Heart right ventricle (tissue), 16 donors: ENCODE measurements at regions not wholly inside any gene's neighbourhood (a gene's known extent, or its start where the extent isn't known, plus 50 kb on each side); places are given as distances from the start of the nearest gene placed in this dataset.

Experiments
- ATAC-seq, 8 donors: fragments of 200-7000 bp; cut with Tn5 transposase; one replicate each; pipeline ENCODE4 v1.9.1; 2020; ENCODE audit warnings: mild to moderate bottlenecking in 8 of 8, moderate library complexity in 8 of 8, moderate number of reproducible peaks in 1 of 8
- DNase-seq, 2 donors: peaks; one replicate each; pipeline ENCODE4 v3.0.0-alpha.2; 2020
- H3K27ac ChIP-seq, 10 donors: fragments of 200-600 bp; sonication (generic) in 2 of 10; one replicate each; pipeline versions ENCODE4 v1.5.0 to v1.8.0; 2020 to 2022; ENCODE audit warnings: mild to moderate bottlenecking in 3 of 10
- H3K27me3 ChIP-seq, 7 donors: fragments of 200-600 bp; one replicate each; pipeline ENCODE4 v1.8.0; 2021 to 2022; ENCODE audit warnings: mild to moderate bottlenecking in 2 of 7
- H3K36me3 ChIP-seq, 9 donors: fragments of 200-600 bp; sonication (generic) in 1 of 9; one replicate each; pipeline versions ENCODE4 v1.5.0 to v1.8.0; 2020 to 2022; ENCODE audit warnings: mild to moderate bottlenecking in 2 of 9
- H3K4me1 ChIP-seq, 9 donors: fragments of 200-600 bp; sonication (generic) in 1 of 9; one replicate each; pipeline versions ENCODE4 v1.5.0 to v1.8.0; 2020 to 2022; ENCODE audit warnings: mild to moderate bottlenecking in 4 of 9
- H3K4me3 ChIP-seq, 10 donors: fragments of 200-600 bp; sonication (generic) in 2 of 10; one replicate each; pipeline versions ENCODE4 v1.5.0 to v1.8.0; 2020 to 2022; ENCODE audit warnings: mild to moderate bottlenecking in 7 of 10, moderate library complexity in 2 of 10
- H3K9me3 ChIP-seq, 11 donors: fragments of 200-600 bp in 10 of 11; sonication (generic) in 2 of 11; one replicate each; pipeline versions ENCODE4 v1.5.0 to v1.8.0; 2013 to 2022; ENCODE audit warnings: mild to moderate bottlenecking in 2 of 11, control low read depth in 1 of 11, moderate library complexity in 1 of 11
- WGBS, 2 donors: extraction: QIAGEN DNeasy Blood & Tissue Kit; methylation state at CpG; one replicate each; pipeline ENCODE4 v1.1.7; 2013; ENCODE audit warnings: inconsistent platforms in 1 of 2; 5-methylcytosine and 5-hydroxymethylcytosine counted together
- intact Hi-C, 10 donors: fragments of 100-400 bp; cut with DNase I; formaldehyde crosslinking; loops; one replicate each; pipeline versions ENCODE4 v1.11.1 to v1.14.2; 2022
- TF ChIP-seq, protein P1 (sequence below), 9 donors: fragments of 200-600 bp; sonication (generic) in 2 of 9; IDR thresholded peaks; one replicate each; pipeline versions ENCODE4 v1.5.0 to v1.8.0; 2021 to 2022; ENCODE audit warnings: antibody characterized with exemption in 9 of 9, mild to moderate bottlenecking in 5 of 9, moderate library complexity in 1 of 9
- donor health status: Arrhythmogenic right ventricular cardiomyopathy.
- donor health status: ischemic (EF 13 %, LVEDD 7.1; RV severe dilation, severe dysfunction).
- donor health status: healthy with polysubstance abuse.
- donor health status: DM: no; HTN: yes; CAD: no.
- donor health status: DM: no; HTN: no; CAD: no.
- donor health status: ischemic (EF 25% LVEDD 6.9; RV normal size, moderate dysfunction).
- donor health status: ischemic (EF 25% LVEDD 5.7; RV mildly dilated, moderate dysfunction).
- donor health status: healthy.
- donor health status: DM: yes; HTN: yes; CAD: no.
- donor health status: Ischemic cardiomyopathy.
- donor health status: ischemic (EF 35%, LVEDD 5.7; RV mildly dilated, moderate dysfunction).
- donor health status: nonischemic (EF 11% LVEDD 7.7; RV severe dilation, severe dysfunction).
- donor health status: DM: yes; HTN: yes; CAD: no.
- donor health status: PGD.
- donor health status: ischemic (EF 29% LVEDD 5.4; RV normal size, mild dysfunction).
- donor health status: nonischemic (EF 23%, LVEDD 6.1; RV moderate dilation, normal function).

DNA sequence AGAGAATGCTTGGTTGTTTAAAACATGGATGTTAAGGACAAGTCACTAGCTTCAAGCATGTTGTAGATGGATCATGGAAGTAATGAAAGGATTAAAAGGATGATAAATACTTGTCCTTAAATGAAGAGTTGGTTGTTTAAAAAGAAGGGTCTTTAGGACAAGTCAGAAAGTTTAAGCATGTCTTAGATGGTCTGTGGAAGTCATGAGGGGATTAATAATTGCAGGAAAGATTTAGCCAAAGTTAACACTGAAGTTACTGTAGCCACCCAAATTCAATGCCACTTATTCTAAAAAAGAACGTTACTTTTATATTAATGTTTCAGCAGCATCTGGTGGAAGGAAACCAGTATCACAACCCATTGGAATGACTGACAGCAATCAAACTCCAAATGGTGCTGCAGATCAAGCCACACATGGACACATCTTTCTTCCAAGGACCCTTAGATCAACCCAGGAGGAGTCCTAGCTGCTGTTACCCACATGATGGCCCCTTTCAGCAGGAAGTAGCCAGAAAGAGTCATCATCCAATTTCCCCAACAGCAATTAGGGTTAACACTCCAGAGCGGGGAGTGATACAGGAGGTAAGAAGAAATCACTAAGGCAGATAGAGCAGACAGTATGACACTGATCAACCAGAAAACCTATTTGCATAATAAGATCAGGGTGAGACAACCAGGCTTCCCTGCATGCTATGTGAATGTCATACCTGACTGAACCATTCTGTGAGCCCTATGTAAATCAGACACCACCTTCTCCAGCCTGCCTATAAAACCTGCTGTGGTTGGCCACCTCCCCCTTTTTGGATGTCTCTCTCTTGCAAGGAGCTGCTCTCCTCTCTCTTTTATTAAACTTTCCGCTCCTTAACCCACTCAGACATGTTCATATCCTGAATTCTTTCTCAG lies 88.4 kb upstream of the GNAZ start:
- DNase-seq (no peak), ATAC-seq (no peak)
- Histone ChIP-seq H3K4me1 (no peaks in the 10 kb centered on the region), H3K27ac (no peak overlapping the region), H3K36me3 (no peaks in the 10 kb centered on the region), H3K27me3 (peaks cover 0 to 7% (median 3%) of the 10 kb centered on the region in 7 donors), H3K9me3 (peaks cover 0 to 36% (median 15%) of the 10 kb centered on the region in 11 donors), H3K4me3 (no peak overlapping the region)
- intact Hi-C loops, result no loop called here
- TF ChIP-seq, protein P1, sequence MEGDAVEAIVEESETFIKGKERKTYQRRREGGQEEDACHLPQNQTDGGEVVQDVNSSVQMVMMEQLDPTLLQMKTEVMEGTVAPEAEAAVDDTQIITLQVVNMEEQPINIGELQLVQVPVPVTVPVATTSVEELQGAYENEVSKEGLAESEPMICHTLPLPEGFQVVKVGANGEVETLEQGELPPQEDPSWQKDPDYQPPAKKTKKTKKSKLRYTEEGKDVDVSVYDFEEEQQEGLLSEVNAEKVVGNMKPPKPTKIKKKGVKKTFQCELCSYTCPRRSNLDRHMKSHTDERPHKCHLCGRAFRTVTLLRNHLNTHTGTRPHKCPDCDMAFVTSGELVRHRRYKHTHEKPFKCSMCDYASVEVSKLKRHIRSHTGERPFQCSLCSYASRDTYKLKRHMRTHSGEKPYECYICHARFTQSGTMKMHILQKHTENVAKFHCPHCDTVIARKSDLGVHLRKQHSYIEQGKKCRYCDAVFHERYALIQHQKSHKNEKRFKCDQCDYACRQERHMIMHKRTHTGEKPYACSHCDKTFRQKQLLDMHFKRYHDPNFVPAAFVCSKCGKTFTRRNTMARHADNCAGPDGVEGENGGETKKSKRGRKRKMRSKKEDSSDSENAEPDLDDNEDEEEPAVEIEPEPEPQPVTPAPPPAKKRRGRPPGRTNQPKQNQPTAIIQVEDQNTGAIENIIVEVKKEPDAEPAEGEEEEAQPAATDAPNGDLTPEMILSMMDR (IDR thresholded peaks at IDR 0.05), result no peak
- 61 to 63% methylated on average over 3 of the region's 3 CpGs for WGBS, 2 donors

DNA sequence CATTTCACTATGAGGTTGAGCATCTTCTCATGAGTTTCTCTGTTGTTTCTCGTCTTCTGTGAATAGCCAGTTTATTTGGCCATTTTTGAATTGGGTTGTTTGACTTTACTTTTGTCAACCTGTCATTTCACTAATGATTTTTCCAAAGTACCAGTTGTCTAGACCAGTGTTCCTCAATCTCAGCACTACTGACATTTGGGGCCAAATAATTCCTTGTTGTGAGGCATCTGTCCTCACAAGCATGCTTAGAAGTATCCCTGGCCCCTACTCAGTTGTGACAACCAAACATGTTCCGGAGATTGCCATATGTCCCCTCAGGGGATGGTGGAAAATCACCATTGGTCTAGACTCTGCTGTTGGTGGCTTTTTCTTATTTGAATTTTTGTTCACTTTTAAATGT lies 87.7 kb upstream of the GNAZ start:
- H3K27ac ChIP-seq, result no peak overlapping the region
- H3K36me3 ChIP-seq, result no peaks in the 10 kb centered on the region
- no peak overlapping the region for H3K4me3 ChIP-seq
- ATAC-seq (no peak), DNase-seq (no peak)
- intact Hi-C loops, result no loop called here
- 62 to 72% methylated on average over 2 of the region's 2 CpGs for WGBS, 2 donors
- peaks cover 0 to 36% (median 15%) of the 10 kb centered on the region in 11 donors for H3K9me3 ChIP-seq
- peaks cover 0 to 8% (median 5%) of the 10 kb centered on the region in 7 donors for H3K27me3 ChIP-seq
- H3K4me1 ChIP-seq, result no peaks in the 10 kb centered on the region
- TF ChIP-seq, protein P1 (IDR thresholded peaks at IDR 0.05), result no peak

DNA sequence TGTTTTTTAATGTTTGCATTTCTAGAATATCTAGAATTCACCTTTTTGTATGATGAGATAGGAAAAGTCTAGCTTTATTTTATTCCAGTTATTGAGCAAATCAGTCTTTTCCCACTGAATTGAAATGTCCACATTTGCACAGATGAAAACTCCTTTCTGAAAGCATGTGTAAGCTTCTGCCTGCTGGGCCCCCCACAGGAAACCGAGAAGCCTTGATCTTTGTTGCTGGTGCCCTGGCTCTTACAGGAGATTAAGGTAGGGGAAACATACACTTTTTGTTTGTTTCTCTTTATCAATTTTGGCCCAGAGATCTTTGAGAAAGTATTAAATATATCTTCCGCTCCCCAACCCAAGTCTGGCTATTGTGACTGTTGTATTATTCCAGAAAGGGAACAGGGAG lies 87.2 kb upstream of the GNAZ start:
- ATAC-seq, result no peak
- peaks cover 0 to 36% (median 15%) of the 10 kb centered on the region in 11 donors for H3K9me3 ChIP-seq
- 74 to 78% methylated on average over 2 of the region's 2 CpGs for WGBS, 2 donors
- no peak overlapping the region for H3K27ac ChIP-seq
- TF ChIP-seq, protein P1 (IDR thresholded peaks at IDR 0.05), result no peak
- H3K27me3 ChIP-seq, result peaks cover 0 to 8% (median 5%) of the 10 kb centered on the region in 7 donors
- H3K36me3 ChIP-seq, result no peaks in the 10 kb centered on the region
- H3K4me3 ChIP-seq, result no peak overlapping the region
- no peaks in the 10 kb centered on the region for H3K4me1 ChIP-seq
- intact Hi-C loops, result no loop called here
- DNase-seq, result no peak

DNA sequence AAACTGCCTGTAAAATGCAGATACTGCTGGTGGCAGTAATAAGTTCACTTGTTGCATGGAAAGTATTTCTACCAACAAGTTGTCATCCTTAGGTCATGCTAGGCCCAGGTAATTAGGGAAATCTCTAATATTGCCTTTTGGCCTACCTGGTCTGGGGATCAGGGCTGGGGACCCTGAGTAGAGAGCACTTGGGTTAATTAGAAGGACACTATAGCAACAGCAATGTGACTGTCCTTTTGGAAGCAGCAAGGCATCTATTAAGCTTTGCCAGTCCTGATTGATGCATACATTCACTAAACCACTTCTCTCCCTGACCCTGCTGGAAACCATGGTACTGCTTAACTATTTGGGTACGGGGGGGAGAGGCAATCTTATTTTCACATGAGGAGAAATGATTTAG lies 86.5 kb upstream of the GNAZ start:
- DNase-seq (no peak), ATAC-seq (no peak)
- H3K4me1 ChIP-seq, result no peaks in the 10 kb centered on the region
- TF ChIP-seq, protein P1 (IDR thresholded peaks at IDR 0.05), result no peak
- H3K36me3 ChIP-seq, result no peaks in the 10 kb centered on the region
- no peak overlapping the region for H3K4me3 ChIP-seq
- peaks cover 0 to 9% (median 5%) of the 10 kb centered on the region in 7 donors for H3K27me3 ChIP-seq
- no peak overlapping the region for H3K27ac ChIP-seq
- 0% methylated on average over 1 of the region's 1 CpG for WGBS, 2 donors
- intact Hi-C loops, result no loop called here
- peaks cover 0 to 32% (median 15%) of the 10 kb centered on the region in 11 donors for H3K9me3 ChIP-seq
